ENCODE measurements at regions not wholly inside any gene's neighbourhood (a gene's known extent, or its start where the extent isn't known, plus 50 kb on each side); places are given as distances from the start of the nearest gene placed in this dataset.

GRCh38 chr9:3027210-3027609 is 183.3 kb upstream of the PUM3 start:
- TF ChIP-seq CTCF (conservative IDR thresholded peaks at IDR 0.05; ENCODE audit: low read depth): no peak
- CTCF ChIA-PET: no interaction called here
- H3K27ac ChIP-seq: no peak overlapping the region
- POLR2A ChIA-PET (ENCODE audit: low non-redundant PET): no interaction called here
- no peak for DNase-seq (ENCODE audit: low spot score)

- CTCF ChIA-PET: no interaction called here
- no peak overlapping the region for H3K27ac ChIP-seq
- no peak for TF ChIP-seq CTCF (conservative IDR thresholded peaks at IDR 0.05; ENCODE audit: low read depth)
- no peak for DNase-seq (ENCODE audit: low spot score)
- POLR2A ChIA-PET (ENCODE audit: low non-redundant PET): no interaction called here
Measured at GRCh38 chr9:3023449-3023848, 179.6 kb upstream of the PUM3 start.

- POLR2A ChIA-PET (ENCODE audit: low non-redundant PET): no interaction called here
Measured at GRCh38 chr9:3018691-3019230, 174.9 kb upstream of the PUM3 start.

GRCh38 chr9:3018071-3018470 is 174.2 kb upstream of the PUM3 start:
- POLR2A ChIA-PET (ENCODE audit: low non-redundant PET): no interaction called here
- DNase-seq (ENCODE audit: low spot score): no peak
- CTCF ChIA-PET: no interaction called here
- no peak overlapping the region for H3K27ac ChIP-seq
- no peak for TF ChIP-seq CTCF (conservative IDR thresholded peaks at IDR 0.05; ENCODE audit: low read depth)

More at GRCh38 chr9:3018691-3019230, 174.9 kb upstream of the PUM3 start:
- H3K27ac ChIP-seq: no peak overlapping the region
- TF ChIP-seq CTCF (conservative IDR thresholded peaks at IDR 0.05; ENCODE audit: low read depth): no peak
- no peak for DNase-seq (ENCODE audit: low spot score)
- CTCF ChIA-PET: no interaction called here

GRCh38 chr9:3014178-3014577 is 170.3 kb upstream of the PUM3 start:
- TF ChIP-seq CTCF (conservative IDR thresholded peaks at IDR 0.05; ENCODE audit: low read depth): no peak
- no peak overlapping the region for H3K27ac ChIP-seq
- ChIA-PET CTCF (no interaction called here), POLR2A (ENCODE audit: low non-redundant PET) (no interaction called here)
- no peak for DNase-seq (ENCODE audit: low spot score)

- POLR2A ChIA-PET (ENCODE audit: low non-redundant PET): no interaction called here
- TF ChIP-seq CTCF (conservative IDR thresholded peaks at IDR 0.05; ENCODE audit: low read depth): no peak
- DNase-seq (ENCODE audit: low spot score): no peak
- CTCF ChIA-PET: no interaction called here
- H3K27ac ChIP-seq: no peak overlapping the region
Measured at GRCh38 chr9:3012842-3013241, 168.9 kb upstream of the PUM3 start.

GRCh38 chr9:3012245-3012644 is 168.3 kb upstream of the PUM3 start:
- ChIA-PET CTCF (no interaction called here), POLR2A (ENCODE audit: low non-redundant PET) (no interaction called here)
- DNase-seq (ENCODE audit: low spot score): no peak
- no peak for TF ChIP-seq CTCF (conservative IDR thresholded peaks at IDR 0.05; ENCODE audit: low read depth)
- no peak overlapping the region for H3K27ac ChIP-seq
